Muscle layer of duodenum (tissue), 2 donors: ENCODE measurements at regions not wholly inside any gene's neighbourhood (a gene's known extent, or its start where the extent isn't known, plus 50 kb on each side); places are given as distances from the start of the nearest gene placed in this dataset.

Experiments
- H3K27ac ChIP-seq: one replicate; pipeline ENCODE4 v1.7.0; 2013; ENCODE audit warnings: mild to moderate bottlenecking, low read length
- H3K27me3 ChIP-seq: one replicate; pipeline ENCODE4 v1.7.0; 2013; ENCODE audit warnings: low read depth, mild to moderate bottlenecking, control low read depth, low read length
- H3K36me3 ChIP-seq, 2 donors: one replicate each; pipeline ENCODE4 v1.7.0; 2013; ENCODE audit warnings: low read length in 2 of 2, control low read depth in 1 of 2, mild to moderate bottlenecking in 1 of 2; ENCODE audit not compliant: insufficient read depth in 2 of 2, control insufficient read depth in 1 of 2
- H3K4me1 ChIP-seq, 2 donors: one replicate each; pipeline ENCODE4 v1.7.0; 2013; ENCODE audit warnings: low read length in 2 of 2, mild to moderate bottlenecking in 2 of 2, control low read depth in 1 of 2, moderate library complexity in 1 of 2; ENCODE audit not compliant: insufficient read depth in 2 of 2, control insufficient read depth in 1 of 2
- H3K4me3 ChIP-seq, 2 donors: one replicate each; pipeline ENCODE4 v1.7.0; 2013; ENCODE audit warnings: low read length in 2 of 2, low read depth in 1 of 2, mild to moderate bottlenecking in 1 of 2
- H3K9me3 ChIP-seq, 2 donors: one replicate each; pipeline ENCODE4 v1.7.0; 2013; ENCODE audit warnings: low read length in 2 of 2, control low read depth in 1 of 2, mild to moderate bottlenecking in 1 of 2; ENCODE audit not compliant: control insufficient read depth in 1 of 2
- donor health status: healthy.

DNA sequence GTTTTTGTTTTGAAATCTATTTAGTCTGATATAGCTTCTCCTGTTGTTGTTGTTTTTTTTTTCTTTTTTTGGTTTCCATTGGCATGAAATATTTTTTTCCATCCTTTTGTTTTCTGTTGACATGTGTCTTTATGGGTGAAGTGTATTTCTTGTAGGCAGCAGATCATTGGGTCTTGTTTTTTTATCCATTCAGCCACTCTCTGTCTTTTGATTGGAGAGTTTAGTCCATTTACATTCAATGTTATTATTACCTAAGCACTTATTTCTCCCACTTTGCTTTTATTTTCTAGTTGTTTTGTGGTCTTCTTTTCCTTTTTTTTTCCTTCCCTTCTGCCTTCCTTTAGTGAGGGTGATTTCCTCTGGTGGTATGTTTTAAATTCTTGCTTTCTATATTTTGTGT is 193.6 kb upstream of the TMEM260 start:
- no peaks in the 10 kb centered on the region for H3K27me3 ChIP-seq
- no peak overlapping the region for H3K27ac ChIP-seq

DNA sequence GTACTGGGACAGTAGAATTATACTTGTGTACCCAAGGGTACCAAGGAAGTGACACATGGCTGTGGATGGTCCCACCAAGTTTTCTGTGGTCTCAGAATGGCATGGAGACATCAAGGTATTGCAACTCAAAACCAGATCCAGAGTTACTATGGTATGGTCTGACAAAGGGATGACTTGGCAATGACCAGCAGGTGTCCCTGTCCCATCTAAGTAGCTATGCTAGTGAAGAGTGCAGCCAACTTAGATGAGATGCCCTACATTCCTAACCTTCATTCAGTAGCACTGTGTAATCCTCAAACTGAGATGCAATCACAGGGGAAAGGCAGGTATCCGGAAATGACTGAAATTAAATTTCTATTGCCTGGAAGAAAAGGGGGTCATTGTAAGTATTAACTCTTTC is 188.7 kb upstream of the TMEM260 start:
- no peaks in the 10 kb centered on the region for H3K27me3 ChIP-seq
- no peaks in the 10 kb centered on the region for H3K36me3 ChIP-seq
- H3K4me3 ChIP-seq = no peak overlapping the region
- H3K27ac ChIP-seq = no peak overlapping the region
- no peaks in the 10 kb centered on the region for H3K4me1 ChIP-seq
- peaks cover 0 to 4% of the 10 kb centered on the region in 2 donors for H3K9me3 ChIP-seq

More for the DNA sequence above, 193.6 kb upstream of the TMEM260 start:
- peaks cover 0 to 7% of the 10 kb centered on the region in 2 donors for H3K9me3 ChIP-seq
- H3K4me3 ChIP-seq = no peak overlapping the region
- no peaks in the 10 kb centered on the region for H3K4me1 ChIP-seq
- no peaks in the 10 kb centered on the region for H3K36me3 ChIP-seq

DNA sequence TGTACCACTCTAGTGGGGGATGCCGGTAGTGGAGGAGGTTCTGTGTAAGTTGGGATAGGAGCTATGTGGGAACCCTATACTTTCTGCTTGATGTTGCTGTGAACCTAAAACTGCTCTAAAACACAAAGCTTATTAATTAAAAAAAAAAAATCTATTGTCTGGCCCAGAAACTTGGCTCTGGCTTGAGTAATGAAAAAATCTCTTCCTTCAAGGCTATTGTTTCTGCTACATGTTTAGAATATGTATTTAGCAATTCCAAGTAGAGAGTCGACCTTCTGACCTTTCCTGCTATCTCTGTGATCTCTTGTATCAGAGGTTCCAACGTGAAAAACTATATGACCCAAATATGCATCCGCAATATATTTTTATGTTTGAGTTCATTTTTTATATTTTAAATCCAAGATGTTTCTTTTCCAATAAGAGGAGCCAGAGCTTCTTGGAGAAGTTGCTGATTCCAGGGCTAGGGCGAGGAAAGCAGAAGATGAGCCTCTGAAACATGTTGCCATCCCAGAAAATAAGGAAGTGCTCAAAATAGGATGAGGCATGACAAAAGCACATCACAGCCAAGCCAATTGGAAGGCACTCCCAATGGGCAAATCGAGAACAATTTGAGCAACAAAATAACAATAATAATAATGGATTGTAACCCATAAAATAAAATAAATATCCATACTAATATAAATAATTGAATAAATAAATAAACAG is 184.6 kb upstream of the TMEM260 start:
- Histone ChIP-seq H3K9me3 (no peaks in the 10 kb centered on the region), H3K27me3 (no peaks in the 10 kb centered on the region), H3K36me3 (no peaks in the 10 kb centered on the region), H3K4me3 (no peak overlapping the region), H3K27ac (no peak overlapping the region), H3K4me1 (no peaks in the 10 kb centered on the region)

DNA sequence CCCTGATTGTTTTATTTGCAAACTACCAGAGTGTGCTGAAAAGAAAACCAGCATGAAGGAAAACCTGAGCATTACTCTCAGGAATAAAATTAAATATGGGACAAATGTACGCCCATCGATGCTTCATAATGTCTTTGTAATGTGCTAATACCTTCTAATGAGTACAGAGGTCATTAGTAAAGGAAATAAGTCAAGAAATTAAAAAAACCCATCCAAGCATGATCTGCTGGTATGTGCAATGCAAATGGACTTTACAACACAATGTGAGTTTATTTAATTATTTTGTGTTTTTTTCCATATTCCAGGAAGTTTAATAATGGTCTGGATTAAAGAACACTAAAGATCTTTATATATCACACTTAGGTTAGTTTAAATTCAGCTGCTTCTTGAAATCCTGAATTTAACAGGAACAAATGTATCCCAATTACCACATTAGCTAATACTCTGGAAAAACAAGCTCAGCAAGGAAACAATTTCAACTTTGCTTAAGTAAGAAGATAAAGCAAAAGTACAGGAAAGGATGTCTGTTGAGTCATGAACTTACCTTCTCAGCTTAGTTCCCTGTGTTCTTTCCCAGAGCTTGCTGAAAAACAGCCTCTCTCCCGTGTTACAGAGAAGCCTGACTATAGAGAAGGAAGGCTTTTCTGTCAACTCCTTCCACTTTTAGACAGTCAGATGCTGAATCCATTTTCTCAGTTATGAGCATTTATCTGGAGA is 179.3 kb upstream of the TMEM260 start:
- Histone ChIP-seq H3K27me3 (no peaks in the 10 kb centered on the region), H3K9me3 (no peaks in the 10 kb centered on the region), H3K4me3 (no peak overlapping the region), H3K4me1 (no peaks in the 10 kb centered on the region), H3K36me3 (no peaks in the 10 kb centered on the region), H3K27ac (no peak overlapping the region)

DNA sequence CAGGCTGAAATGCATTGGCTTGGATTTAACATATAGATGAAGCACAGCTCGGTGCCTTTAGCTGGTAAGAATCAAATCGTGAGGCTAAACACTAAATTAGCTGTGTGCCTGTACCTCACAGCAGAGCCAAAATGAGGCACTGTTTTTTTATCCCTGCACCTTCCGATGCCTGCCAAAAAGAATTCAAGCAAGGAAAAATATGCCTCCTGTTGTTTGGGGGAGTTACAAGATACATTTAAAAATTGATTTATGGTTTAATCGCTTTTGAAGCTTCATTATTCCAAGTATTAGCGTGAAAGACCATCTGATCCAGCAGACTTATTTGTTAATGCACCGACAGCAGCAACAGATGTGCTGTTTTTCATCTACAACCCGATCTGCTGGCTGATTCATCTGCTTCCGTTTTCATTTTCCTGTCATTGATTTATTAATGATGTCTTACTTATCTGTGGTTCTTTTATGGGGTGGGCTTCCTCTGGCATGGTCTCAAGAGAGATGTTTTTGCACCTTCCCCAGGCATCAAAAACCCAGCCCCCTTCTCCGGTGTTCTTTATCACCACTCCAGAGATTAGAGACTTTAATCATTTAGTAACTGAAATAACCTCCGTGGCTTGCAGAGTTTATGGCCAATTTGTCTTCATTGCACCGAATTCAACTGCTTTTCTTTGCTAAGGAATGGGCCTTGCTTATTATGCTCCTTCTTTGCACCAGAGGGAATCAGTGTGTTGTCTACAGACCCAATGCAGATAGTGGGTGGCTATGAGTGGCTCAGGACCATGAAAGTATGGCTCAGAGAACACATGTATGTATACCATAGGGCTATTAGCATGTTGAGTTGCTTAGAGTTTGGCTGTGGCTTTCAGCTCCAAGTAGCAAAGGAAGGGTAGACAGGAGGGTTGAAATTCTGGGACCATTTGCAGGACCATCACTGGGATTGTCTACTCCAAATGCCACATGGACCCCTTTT is 166.8 kb upstream of the TMEM260 start:
- H3K27me3 ChIP-seq = no peaks in the 10 kb centered on the region
- no peaks in the 10 kb centered on the region for H3K4me1 ChIP-seq
- H3K36me3 ChIP-seq = no peaks in the 10 kb centered on the region
- H3K4me3 ChIP-seq = peak overlapping the region in 1 of 2 donors; percentile 8
- H3K27ac ChIP-seq = no peak overlapping the region
- no peaks in the 10 kb centered on the region for H3K9me3 ChIP-seq

DNA sequence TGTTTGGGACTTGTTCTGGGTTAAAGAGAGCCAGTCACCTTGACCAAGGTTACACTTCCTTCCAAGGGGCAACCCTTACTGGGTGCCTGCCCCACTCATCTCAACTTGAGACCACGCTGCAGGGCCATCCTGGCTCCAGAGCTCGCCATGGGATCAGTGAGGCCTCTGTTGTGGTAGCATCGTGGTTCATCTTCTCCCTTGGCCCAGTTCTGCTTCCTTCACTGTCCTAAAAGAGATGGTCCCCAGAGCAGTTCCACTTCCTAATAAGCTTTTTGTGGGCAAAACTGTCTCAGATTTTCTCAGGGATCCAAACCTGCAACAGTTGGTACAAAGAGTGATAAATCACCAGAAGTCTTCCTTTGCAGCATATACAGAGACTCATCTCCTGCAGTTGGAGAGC is 165.9 kb upstream of the TMEM260 start:
- H3K27me3 ChIP-seq = no peaks in the 10 kb centered on the region
- H3K27ac ChIP-seq = no peak overlapping the region
- no peaks in the 10 kb centered on the region for H3K36me3 ChIP-seq
- H3K4me1 ChIP-seq = no peaks in the 10 kb centered on the region
- H3K4me3 ChIP-seq = no peak overlapping the region
- no peaks in the 10 kb centered on the region for H3K9me3 ChIP-seq

DNA sequence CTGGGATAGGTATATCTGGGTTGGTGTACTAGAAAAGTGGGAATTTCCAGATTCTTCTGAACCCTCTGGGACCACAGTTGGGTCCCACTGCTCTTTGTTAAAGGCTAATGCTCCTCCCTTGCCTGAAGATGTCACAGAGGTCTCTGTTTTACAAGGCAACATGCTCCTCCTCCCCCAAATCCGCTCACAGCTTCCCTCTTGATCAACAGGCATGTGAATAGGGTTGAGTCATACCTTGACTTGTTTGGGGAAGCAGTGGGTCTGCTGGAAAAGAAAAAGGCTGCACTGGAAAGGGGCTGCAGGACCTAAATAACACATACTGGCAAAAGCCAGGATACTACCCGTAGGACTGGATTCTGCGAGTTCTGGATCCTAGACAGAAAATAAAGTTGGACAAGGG is 165.4 kb upstream of the TMEM260 start:
- H3K9me3 ChIP-seq = no peaks in the 10 kb centered on the region
- no peaks in the 10 kb centered on the region for H3K4me1 ChIP-seq
- H3K27ac ChIP-seq = no peak overlapping the region
- H3K4me3 ChIP-seq = no peak overlapping the region
- H3K36me3 ChIP-seq = no peaks in the 10 kb centered on the region
- no peaks in the 10 kb centered on the region for H3K27me3 ChIP-seq

DNA sequence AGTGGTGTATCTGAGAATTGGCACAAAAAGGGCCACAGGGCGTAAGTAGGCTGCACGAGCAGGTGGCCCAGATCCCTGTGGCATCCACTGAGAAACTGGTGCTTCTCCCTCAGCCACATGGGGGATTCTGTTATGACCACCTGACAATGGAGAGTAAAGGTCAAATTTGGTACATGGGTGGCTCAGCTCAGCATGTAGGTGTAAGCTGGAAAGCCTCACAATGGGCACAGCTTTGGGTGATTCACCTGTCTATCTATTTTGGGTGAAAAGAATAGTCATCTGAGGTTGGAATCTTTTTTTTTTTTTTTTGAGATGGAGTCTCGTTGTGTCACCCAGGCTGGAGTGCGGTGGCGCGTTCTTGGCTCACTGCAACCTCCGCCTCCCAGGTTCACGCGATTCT is 163.4 kb upstream of the TMEM260 start:
- Histone ChIP-seq H3K27me3 (no peaks in the 10 kb centered on the region), H3K27ac (no peak overlapping the region), H3K9me3 (no peaks in the 10 kb centered on the region), H3K36me3 (no peaks in the 10 kb centered on the region), H3K4me3 (no peak overlapping the region), H3K4me1 (no peaks in the 10 kb centered on the region)

DNA sequence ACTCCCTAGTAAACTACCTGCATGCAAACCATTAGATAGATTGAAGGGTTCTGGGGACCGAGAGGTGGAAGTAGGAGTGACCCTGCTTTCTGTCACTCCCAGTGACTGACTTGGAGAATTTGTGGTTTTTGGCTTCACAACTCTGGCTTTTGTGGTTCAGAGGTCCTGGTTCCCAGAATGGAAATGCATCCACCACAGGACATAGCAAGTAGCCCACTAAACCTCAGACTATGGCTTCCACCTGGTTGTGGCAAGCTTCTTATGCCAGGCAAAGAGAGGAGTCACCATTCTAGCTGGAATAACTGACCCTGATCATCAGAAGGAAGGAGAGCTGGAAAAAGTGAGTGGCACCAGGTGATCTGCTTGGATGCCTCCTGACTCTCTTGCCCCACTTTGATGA is 162.4 kb upstream of the TMEM260 start:
- Histone ChIP-seq H3K36me3 (no peaks in the 10 kb centered on the region), H3K4me1 (no peaks in the 10 kb centered on the region), H3K4me3 (no peak overlapping the region), H3K27me3 (no peaks in the 10 kb centered on the region), H3K27ac (no peak overlapping the region), H3K9me3 (no peaks in the 10 kb centered on the region)

DNA sequence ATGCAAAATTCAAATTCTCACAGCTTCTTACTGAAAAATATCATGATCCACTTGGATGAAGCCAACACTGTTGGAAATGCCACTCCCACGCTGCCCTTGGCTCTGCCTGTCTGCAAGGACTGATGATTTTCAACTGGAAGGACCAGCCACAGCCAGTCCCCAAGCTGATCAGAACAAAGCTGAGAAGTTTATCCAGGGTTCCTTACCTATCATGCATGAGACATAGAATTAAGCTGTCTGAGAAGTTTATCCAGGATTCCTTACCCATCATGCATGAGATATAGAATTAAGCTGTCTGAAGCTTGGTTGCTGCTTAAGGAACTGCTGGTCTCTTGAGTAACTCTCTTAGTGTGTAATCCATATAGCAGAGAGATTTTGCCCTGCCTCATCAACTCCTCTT is 159.8 kb upstream of the TMEM260 start:
- Histone ChIP-seq H3K9me3 (no peaks in the 10 kb centered on the region), H3K27me3 (no peaks in the 10 kb centered on the region), H3K4me3 (no peak overlapping the region), H3K27ac (no peak overlapping the region), H3K36me3 (no peaks in the 10 kb centered on the region), H3K4me1 (peaks cover 0 to 8% of the 10 kb centered on the region in 2 donors)

DNA sequence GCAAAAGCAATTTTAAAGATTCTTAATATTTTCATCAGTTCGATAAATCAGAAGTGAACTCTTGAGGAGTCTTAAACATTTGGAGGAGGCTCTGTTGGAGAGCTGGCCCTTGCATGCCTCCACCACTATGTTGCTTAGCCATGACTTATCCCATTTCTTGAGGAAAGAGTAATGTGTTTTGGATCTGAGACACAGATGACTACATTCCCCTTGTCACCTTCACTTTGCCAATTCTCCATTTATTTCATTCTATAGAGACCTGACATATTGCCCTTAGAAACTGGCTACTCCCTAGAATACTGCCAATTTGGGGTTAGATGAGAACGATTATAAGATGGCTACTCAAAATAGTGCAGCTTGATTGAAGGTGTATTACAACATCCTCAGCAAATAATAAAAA is 157.4 kb upstream of the TMEM260 start:
- no peaks in the 10 kb centered on the region for H3K36me3 ChIP-seq
- peaks cover 0 to 8% of the 10 kb centered on the region in 2 donors for H3K4me1 ChIP-seq
- no peak overlapping the region for H3K27ac ChIP-seq
- H3K4me3 ChIP-seq = no peak overlapping the region
- H3K27me3 ChIP-seq = no peaks in the 10 kb centered on the region
- H3K9me3 ChIP-seq = no peaks in the 10 kb centered on the region
